GM12873 (cell line): ENCODE measurements at regions not wholly inside any gene's neighbourhood (a gene's known extent, or its start where the extent isn't known, plus 50 kb on each side); places are given as distances from the start of the nearest gene placed in this dataset.

Experiments used
- TF ChIP-seq, protein P1 (sequence below): IDR thresholded peaks from 2 replicates; pipeline ENCODE4 v1.5.1; 2012; ENCODE audit warnings: low read depth, mild to moderate bottlenecking, moderate library complexity, low read length, control low read depth; ENCODE audit not compliant: insufficient read depth; ENCODE audit errors: missing control alignments

DNA sequence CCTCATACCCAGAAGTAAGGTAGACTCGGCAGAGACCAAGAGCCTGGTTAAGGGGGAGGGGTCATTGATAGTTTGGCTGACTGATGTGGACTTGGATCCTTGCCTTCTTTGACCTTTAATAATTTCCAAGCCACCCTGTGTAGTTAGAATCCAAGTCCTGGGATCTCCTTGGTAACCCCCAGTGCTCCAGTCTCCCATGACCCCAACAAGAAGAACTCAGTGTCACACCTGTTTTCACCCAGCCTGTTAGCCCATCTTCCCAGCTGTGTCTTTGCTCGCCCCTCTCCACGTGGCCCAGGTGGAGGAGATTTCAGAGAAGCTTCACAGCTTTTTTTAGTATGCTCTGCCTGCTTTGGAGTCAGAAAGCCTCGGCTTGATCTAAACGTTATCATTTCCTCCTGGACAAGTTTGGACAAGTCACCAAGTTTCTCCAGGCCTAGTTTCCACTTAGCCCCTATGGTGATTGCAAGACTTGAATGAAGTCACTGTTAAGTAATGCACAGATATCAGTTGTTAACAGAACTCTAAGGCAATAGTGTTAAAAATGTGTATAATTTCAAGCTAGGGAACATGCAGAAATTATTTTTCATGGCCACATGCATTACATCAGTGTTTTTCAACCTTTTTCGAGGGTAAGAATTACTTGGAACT, 170.0 kb downstream of the TMEM38B start:
- TF ChIP-seq, protein P1, sequence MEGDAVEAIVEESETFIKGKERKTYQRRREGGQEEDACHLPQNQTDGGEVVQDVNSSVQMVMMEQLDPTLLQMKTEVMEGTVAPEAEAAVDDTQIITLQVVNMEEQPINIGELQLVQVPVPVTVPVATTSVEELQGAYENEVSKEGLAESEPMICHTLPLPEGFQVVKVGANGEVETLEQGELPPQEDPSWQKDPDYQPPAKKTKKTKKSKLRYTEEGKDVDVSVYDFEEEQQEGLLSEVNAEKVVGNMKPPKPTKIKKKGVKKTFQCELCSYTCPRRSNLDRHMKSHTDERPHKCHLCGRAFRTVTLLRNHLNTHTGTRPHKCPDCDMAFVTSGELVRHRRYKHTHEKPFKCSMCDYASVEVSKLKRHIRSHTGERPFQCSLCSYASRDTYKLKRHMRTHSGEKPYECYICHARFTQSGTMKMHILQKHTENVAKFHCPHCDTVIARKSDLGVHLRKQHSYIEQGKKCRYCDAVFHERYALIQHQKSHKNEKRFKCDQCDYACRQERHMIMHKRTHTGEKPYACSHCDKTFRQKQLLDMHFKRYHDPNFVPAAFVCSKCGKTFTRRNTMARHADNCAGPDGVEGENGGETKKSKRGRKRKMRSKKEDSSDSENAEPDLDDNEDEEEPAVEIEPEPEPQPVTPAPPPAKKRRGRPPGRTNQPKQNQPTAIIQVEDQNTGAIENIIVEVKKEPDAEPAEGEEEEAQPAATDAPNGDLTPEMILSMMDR, result no peak

- TF ChIP-seq, protein P1, result no peak
Observed at GRCh38 chr9:105865285-105865684, 170.9 kb downstream of the TMEM38B start.

DNA sequence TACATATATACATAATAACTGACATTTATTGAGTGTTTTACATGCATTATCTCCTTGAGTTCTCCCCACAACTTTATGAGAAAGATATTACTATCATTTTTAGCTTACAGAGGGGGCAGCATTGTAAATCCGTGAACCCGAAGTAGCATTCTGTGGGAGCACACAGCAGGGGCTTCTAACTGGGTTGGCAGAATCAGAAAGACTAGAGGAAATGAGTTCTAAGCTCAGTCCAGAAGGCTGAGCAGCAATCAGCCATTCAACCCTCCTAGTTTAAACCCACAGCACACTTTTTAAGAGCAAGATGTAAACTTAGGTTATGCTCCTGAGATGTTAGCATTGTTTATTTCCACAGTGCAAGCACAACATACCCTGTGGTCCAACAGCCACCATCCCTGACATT, 177.2 kb downstream of the TMEM38B start:
- TF ChIP-seq, protein P1, result no peak

GRCh38 chr9:105873801-105874200, 179.5 kb downstream of the TMEM38B start:
- TF ChIP-seq, protein P1, result no peak

DNA sequence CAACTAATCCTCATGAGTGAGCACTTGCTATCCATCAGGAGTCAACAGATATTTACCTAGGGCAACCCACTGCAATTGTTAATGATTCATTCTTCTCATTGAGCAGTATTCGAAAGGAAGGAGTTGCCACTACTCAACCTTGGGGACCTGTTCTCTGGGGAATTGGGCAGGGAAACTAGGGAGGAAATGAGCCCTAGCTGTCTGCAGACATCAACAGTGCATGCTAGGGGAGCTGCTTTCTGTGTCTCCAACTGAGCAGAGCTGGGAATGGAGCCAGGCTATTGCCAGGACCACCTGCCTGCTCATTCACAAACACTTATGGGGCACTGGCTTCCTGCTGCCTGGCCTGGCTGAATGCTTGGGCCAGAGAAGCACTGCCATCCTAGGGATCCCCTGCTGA, 183.4 kb downstream of the TMEM38B start:
- TF ChIP-seq, protein P1, result no peak

- TF ChIP-seq, protein P1, result no peak
Observed at GRCh38 chr9:105879181-105879580, 184.8 kb downstream of the TMEM38B start.

DNA sequence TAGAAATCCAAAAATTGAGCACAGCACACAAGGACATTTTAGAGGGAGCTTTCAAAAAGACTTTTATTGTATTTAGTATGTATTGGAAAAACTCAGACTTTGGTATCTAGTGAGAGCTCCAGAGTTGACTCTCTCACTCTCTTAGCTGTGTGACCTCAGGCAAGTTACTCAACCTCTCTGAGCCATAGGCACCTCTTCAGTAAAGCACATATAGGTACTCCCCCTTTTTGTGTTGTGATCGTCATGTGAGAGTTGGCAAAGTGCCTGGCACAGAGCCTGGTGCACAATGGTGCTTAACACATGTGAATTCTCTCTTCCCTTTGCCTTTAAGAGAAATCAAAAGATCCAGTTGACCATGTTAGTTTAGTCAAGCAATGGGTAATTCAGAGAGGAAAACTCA, 186.2 kb downstream of the TMEM38B start:
- TF ChIP-seq, protein P1, result no peak
